Astrocyte of the cerebellum (primary cell): ENCODE measurements at regions not wholly inside any gene's neighbourhood (a gene's known extent, or its start where the extent isn't known, plus 50 kb on each side); places are given as distances from the start of the nearest gene placed in this dataset.
A peak's percentile ranks its signal among the peaks of the same experiment; 100 is the strongest.
"Not testable (repeated sequence)": the region's sequence is repeated elsewhere in the genome, so short reads cannot be mapped to it uniquely, and the experiment has no call there.

ENCODE experiments used
- DNase-seq: peaks from one replicate; pipeline ENCODE4 v3.0.0-alpha.2; 2011; ENCODE audit warnings: low read depth
- H3K4me3 ChIP-seq: 2 replicates; pipeline ENCODE4 v1.5.1; 2011; ENCODE audit warnings: mild to moderate bottlenecking, low read depth, low read length, moderate library complexity
- CTCF ChIP-seq: IDR thresholded peaks from 2 replicates; pipeline ENCODE4 v1.5.1; 2012; ENCODE audit warnings: low read length, low read depth, moderate library complexity, mild to moderate bottlenecking; ENCODE audit errors: missing control alignments
- in situ Hi-C: cut with HindIII; loops from 2 replicates; pipeline ENCODE4 v1.10.0; 2017; ENCODE audit warnings: low sequenced_read_pairs

- no peak for TF ChIP-seq CTCF
- in situ Hi-C loops: no loop called here
- no peak overlapping the region for H3K4me3 ChIP-seq
- DNase-seq: no peak
Observed at GRCh38 chr4:104549736-104550135, 55.0 kb upstream of the CXXC4 start.

- TF ChIP-seq CTCF: no peak
- no peak overlapping the region for H3K4me3 ChIP-seq
- DNase-seq: no peak
- in situ Hi-C loops: no loop called here
Observed at GRCh38 chr4:104559502-104559901, 64.8 kb upstream of the CXXC4 start.

GRCh38 chr4:104571341-104571740 is 76.6 kb upstream of the CXXC4 start:
- peak; percentile 1 for DNase-seq
- TF ChIP-seq CTCF: no peak
- in situ Hi-C loops: no loop called here
- no peak overlapping the region for H3K4me3 ChIP-seq

GRCh38 chr4:104574371-104574770 is 79.7 kb upstream of the CXXC4 start:
- TF ChIP-seq CTCF: no peak
- in situ Hi-C loops: no loop called here

GRCh38 chr4:104575278-104575677 is 80.6 kb upstream of the CXXC4 start:
- in situ Hi-C loops: no loop called here
- TF ChIP-seq CTCF: no peak
- no peak for DNase-seq
- H3K4me3 ChIP-seq: no peak overlapping the region

More at GRCh38 chr4:104574371-104574770, 79.7 kb upstream of the CXXC4 start:
- DNase-seq: no peak
- H3K4me3 ChIP-seq: no peak overlapping the region

- in situ Hi-C loops: no loop called here
- DNase-seq: no peak
- no peak for TF ChIP-seq CTCF
- no peak overlapping the region for H3K4me3 ChIP-seq
Observed at GRCh38 chr4:104577405-104577804, 82.7 kb upstream of the CXXC4 start.

- H3K4me3 ChIP-seq, in situ Hi-C loops, DNase-seq: not testable (repeated sequence)
Observed at GRCh38 chr4:104581476-104581875, 86.8 kb upstream of the CXXC4 start.

GRCh38 chr4:104582056-104582455 is 87.4 kb upstream of the CXXC4 start:
- in situ Hi-C loops, H3K4me3 ChIP-seq, DNase-seq: not testable (repeated sequence)
